ENCODE measurements at regions not wholly inside any gene's neighbourhood (a gene's known extent, or its start where the extent isn't known, plus 50 kb on each side); places are given as distances from the start of the nearest gene placed in this dataset.

- no peak for TF ChIP-seq YY1 (IDR thresholded peaks at IDR 0.05; ENCODE audit: low read depth)
- no peak for TF ChIP-seq EGR1 (IDR thresholded peaks at IDR 0.05)
- TF ChIP-seq CREB1 (IDR thresholded peaks at IDR 0.05; ENCODE audit: low read depth), result no peak
- no peak for TF ChIP-seq TEAD4 (IDR thresholded peaks at IDR 0.05)
- TF ChIP-seq, protein P1, sequence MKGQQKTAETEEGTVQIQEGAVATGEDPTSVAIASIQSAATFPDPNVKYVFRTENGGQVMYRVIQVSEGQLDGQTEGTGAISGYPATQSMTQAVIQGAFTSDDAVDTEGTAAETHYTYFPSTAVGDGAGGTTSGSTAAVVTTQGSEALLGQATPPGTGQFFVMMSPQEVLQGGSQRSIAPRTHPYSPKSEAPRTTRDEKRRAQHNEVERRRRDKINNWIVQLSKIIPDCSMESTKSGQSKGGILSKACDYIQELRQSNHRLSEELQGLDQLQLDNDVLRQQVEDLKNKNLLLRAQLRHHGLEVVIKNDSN (IDR thresholded peaks at IDR 0.05), result no peak
- no peak for TF ChIP-seq RAD21 (IDR thresholded peaks at IDR 0.05; ENCODE audit: low read depth)
- TF ChIP-seq FOXM1 (IDR thresholded peaks at IDR 0.05; ENCODE audit: borderline replicate concordance, low read depth), result no peak
- no peak; the same call in 1 of the 2 replicates for TF ChIP-seq REST (IDR thresholded peaks at IDR 0.05; ENCODE audit: low read depth)
- no peak for TF ChIP-seq TAF1 (IDR thresholded peaks at IDR 0.05; ENCODE audit: low read depth)
- no peak for TF ChIP-seq MAX (IDR thresholded peaks at IDR 0.05)
- no peak for TF ChIP-seq EP300 (IDR thresholded peaks at IDR 0.05; ENCODE audit: borderline replicate concordance)
- no peak for TF ChIP-seq ZBTB7A (IDR thresholded peaks at IDR 0.05; ENCODE audit: low read depth)
- no peak for TF ChIP-seq TCF12 (IDR thresholded peaks at IDR 0.05; ENCODE audit: low read depth)
- TF ChIP-seq CEBPB (IDR thresholded peaks at IDR 0.05), result no peak
- no peak for TF ChIP-seq NFIC (IDR thresholded peaks at IDR 0.05)
Observed at GRCh38 chr17:79156463-79157095, 82.0 kb downstream of the ENGASE start.

DNA sequence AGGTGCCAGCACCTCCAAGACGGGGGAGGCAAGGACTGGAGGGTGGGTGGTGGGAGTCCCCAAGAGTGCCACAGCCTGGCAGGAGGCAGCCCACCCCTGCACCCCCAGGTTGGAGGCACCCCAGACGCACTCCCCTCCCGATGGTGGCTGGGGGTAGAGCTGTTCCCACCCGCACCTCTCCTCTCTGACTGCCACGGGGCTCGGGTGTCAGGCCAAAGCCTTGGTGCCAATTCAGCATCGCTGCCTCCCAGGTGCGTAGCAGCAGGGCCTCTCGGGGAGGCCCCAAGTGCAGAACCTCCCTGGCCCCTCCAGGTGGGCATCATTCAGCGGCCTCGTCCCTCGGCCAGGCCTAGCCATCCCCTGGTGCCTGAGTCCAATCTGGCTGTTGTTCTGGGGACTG lies 81.1 kb downstream of the ENGASE start:
- no peak for TF ChIP-seq EP300 (IDR thresholded peaks at IDR 0.05; ENCODE audit: borderline replicate concordance)
- TF ChIP-seq REST (IDR thresholded peaks at IDR 0.05; ENCODE audit: low read depth), result no peak
- no peak for TF ChIP-seq RAD21 (IDR thresholded peaks at IDR 0.05; ENCODE audit: low read depth)
- no peak for TF ChIP-seq ZBTB7A (IDR thresholded peaks at IDR 0.05; ENCODE audit: low read depth)
- TF ChIP-seq CREB1 (IDR thresholded peaks at IDR 0.05; ENCODE audit: low read depth), result no peak
- no peak for TF ChIP-seq CEBPB (IDR thresholded peaks at IDR 0.05)
- no peak for TF ChIP-seq TCF12 (IDR thresholded peaks at IDR 0.05; ENCODE audit: low read depth)
- TF ChIP-seq FOXM1 (IDR thresholded peaks at IDR 0.05; ENCODE audit: borderline replicate concordance, low read depth), result no peak
- no peak for TF ChIP-seq EGR1 (IDR thresholded peaks at IDR 0.05)
- TF ChIP-seq NFIC (IDR thresholded peaks at IDR 0.05), result no peak
- TF ChIP-seq, protein P1 (IDR thresholded peaks at IDR 0.05), result no peak
- TF ChIP-seq TAF1 (IDR thresholded peaks at IDR 0.05; ENCODE audit: low read depth), result no peak
- no peak for TF ChIP-seq YY1 (IDR thresholded peaks at IDR 0.05; ENCODE audit: low read depth)
- TF ChIP-seq TEAD4 (IDR thresholded peaks at IDR 0.05), result no peak

GRCh38 chr17:79154951-79155585 lies 80.4 kb downstream of the ENGASE start:
- TF ChIP-seq REST (IDR thresholded peaks at IDR 0.05; ENCODE audit: low read depth) (no peak), MAX (IDR thresholded peaks at IDR 0.05) (no peak), ZBTB7A (IDR thresholded peaks at IDR 0.05; ENCODE audit: low read depth) (no peak), CEBPB (IDR thresholded peaks at IDR 0.05) (no peak), EGR1 (IDR thresholded peaks at IDR 0.05) (no peak), NFIC (IDR thresholded peaks at IDR 0.05) (no peak)
- TF ChIP-seq, protein P1 (IDR thresholded peaks at IDR 0.05), result no peak

GRCh38 chr17:79154446-79154845 lies 79.8 kb downstream of the ENGASE start:
- TF ChIP-seq, protein P1 (IDR thresholded peaks at IDR 0.05), result no peak
- TF ChIP-seq RAD21 (IDR thresholded peaks at IDR 0.05; ENCODE audit: low read depth), result no peak
- no peak for TF ChIP-seq TCF12 (IDR thresholded peaks at IDR 0.05; ENCODE audit: low read depth)
- TF ChIP-seq CEBPB (IDR thresholded peaks at IDR 0.05), result no peak
- no peak for TF ChIP-seq EGR1 (IDR thresholded peaks at IDR 0.05)
- TF ChIP-seq EP300 (IDR thresholded peaks at IDR 0.05; ENCODE audit: borderline replicate concordance), result no peak
- no peak for TF ChIP-seq NFIC (IDR thresholded peaks at IDR 0.05)
- no peak for TF ChIP-seq TAF1 (IDR thresholded peaks at IDR 0.05; ENCODE audit: low read depth)
- TF ChIP-seq CREB1 (IDR thresholded peaks at IDR 0.05; ENCODE audit: low read depth), result no peak
